ENCODE measurements at regions not wholly inside any gene's neighbourhood (a gene's known extent, or its start where the extent isn't known, plus 50 kb on each side); places are given as distances from the start of the nearest gene placed in this dataset.

DNA sequence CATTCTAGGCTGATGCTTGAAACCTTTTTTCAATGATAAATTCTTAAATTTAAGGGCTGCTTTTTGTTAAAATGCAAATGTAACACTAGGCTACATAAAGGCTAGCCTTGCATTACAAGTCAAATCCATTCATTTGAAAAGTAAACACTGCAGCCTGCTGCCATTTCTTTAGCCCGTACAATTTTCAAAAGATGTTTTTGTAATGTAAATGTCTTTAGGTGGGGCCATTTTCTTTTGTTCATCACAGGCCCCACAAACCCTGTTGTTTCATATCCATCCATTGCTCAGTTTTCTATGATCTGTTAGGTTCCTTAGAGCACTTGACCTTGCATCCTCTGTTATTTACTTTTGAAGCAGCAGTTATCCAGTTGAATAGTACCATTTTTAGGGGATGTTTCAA lies 296.2 kb upstream of the AMOT start:
- TF ChIP-seq, protein P1, sequence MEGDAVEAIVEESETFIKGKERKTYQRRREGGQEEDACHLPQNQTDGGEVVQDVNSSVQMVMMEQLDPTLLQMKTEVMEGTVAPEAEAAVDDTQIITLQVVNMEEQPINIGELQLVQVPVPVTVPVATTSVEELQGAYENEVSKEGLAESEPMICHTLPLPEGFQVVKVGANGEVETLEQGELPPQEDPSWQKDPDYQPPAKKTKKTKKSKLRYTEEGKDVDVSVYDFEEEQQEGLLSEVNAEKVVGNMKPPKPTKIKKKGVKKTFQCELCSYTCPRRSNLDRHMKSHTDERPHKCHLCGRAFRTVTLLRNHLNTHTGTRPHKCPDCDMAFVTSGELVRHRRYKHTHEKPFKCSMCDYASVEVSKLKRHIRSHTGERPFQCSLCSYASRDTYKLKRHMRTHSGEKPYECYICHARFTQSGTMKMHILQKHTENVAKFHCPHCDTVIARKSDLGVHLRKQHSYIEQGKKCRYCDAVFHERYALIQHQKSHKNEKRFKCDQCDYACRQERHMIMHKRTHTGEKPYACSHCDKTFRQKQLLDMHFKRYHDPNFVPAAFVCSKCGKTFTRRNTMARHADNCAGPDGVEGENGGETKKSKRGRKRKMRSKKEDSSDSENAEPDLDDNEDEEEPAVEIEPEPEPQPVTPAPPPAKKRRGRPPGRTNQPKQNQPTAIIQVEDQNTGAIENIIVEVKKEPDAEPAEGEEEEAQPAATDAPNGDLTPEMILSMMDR (IDR thresholded peaks at IDR 0.05) = no peak
- no peaks in the 10 kb centered on the region for H3K4me1 Mint-ChIP-seq
- ChIA-PET POLR2A (no interaction called here), CTCF (no interaction called here)
- no peak overlapping the region for H3K4me3 Mint-ChIP-seq
- no peak for DNase-seq
- H3K36me3 Mint-ChIP-seq (ENCODE audit: low read depth) = no peaks in the 10 kb centered on the region
- no peak for ATAC-seq (ENCODE audit: low read depth)
- H3K27me3 Mint-ChIP-seq = no peaks in the 10 kb centered on the region
- no peak overlapping the region for H3K27ac Mint-ChIP-seq
- intact Hi-C loops (cut with micrococcal nuclease) = no loop called here
- peaks cover 2% of the 10 kb centered on the region for H3K9me3 Mint-ChIP-seq

- ChIA-PET POLR2A (no interaction called here), CTCF (no interaction called here)
- H3K27me3 Mint-ChIP-seq = no peaks in the 10 kb centered on the region
- intact Hi-C loops (cut with micrococcal nuclease) = no loop called here
- ATAC-seq (ENCODE audit: low read depth) = no peak
- no peak overlapping the region for H3K4me3 Mint-ChIP-seq
- no peaks in the 10 kb centered on the region for H3K36me3 Mint-ChIP-seq (ENCODE audit: low read depth)
- no peak overlapping the region for H3K27ac Mint-ChIP-seq
- H3K9me3 Mint-ChIP-seq = peaks cover 2% of the 10 kb centered on the region
- TF ChIP-seq, protein P1 (IDR thresholded peaks at IDR 0.05) = no peak
- H3K4me1 Mint-ChIP-seq = no peaks in the 10 kb centered on the region
- no peak for DNase-seq
These were observed 292.7 kb upstream of the AMOT start for GRCh38 chrX:113133316-113133715.

DNA sequence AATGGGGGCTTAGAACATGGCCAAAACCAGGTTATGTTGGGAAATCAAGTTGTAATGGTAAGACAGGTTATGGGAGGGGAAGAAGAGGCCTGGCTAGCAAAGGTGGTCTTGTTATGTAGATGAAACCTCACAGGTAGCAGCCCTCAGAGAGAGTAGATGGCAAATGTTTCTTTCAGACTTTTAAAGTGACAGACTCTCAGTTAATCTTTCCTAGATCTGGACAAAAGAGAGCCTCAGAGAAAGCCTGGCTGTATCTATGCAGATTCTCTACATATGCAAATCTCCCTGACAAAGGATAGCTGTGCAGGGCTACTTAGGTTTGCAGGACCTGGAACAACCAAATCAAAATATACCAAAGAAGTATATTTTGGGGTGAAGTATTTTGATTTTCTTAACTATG lies 284.1 kb upstream of the AMOT start:
- H3K27me3 Mint-ChIP-seq = no peaks in the 10 kb centered on the region
- no peak for ATAC-seq (ENCODE audit: low read depth)
- H3K4me1 Mint-ChIP-seq = no peaks in the 10 kb centered on the region
- H3K36me3 Mint-ChIP-seq (ENCODE audit: low read depth) = no peaks in the 10 kb centered on the region
- H3K4me3 Mint-ChIP-seq = no peak overlapping the region
- ChIA-PET CTCF (no interaction called here), POLR2A (no interaction called here)
- H3K27ac Mint-ChIP-seq = no peak overlapping the region
- intact Hi-C loops (cut with micrococcal nuclease) = no loop called here
- TF ChIP-seq, protein P1 (IDR thresholded peaks at IDR 0.05) = no peak
- no peak for DNase-seq
- no peaks in the 10 kb centered on the region for H3K9me3 Mint-ChIP-seq

DNA sequence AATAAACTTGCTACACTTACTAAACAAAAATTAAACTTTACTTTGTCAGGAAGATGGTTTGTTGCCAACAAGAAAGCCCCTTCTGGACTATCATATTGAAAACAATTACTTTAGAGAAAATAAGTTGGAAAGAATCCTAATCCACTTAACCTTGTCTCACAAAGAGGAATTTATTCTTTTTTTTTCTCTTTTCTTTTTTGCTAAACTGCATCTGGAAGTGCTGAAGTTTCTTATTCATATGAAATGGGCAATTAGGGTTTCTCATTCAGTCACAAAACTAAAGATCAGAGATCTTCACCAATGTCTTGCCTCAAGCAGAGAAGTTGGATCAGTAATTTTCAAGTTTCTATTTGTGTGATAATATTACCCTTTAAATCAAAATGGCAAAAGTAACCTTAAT lies 234.9 kb upstream of the AMOT start:
- CTCF ChIA-PET = no interaction called here
- Mint-ChIP-seq H3K27ac (no peak overlapping the region), H3K4me1 (no peaks in the 10 kb centered on the region), H3K9me3 (no peaks in the 10 kb centered on the region), H3K4me3 (no peak overlapping the region), H3K27me3 (no peaks in the 10 kb centered on the region), H3K36me3 (ENCODE audit: low read depth) (no peaks in the 10 kb centered on the region)
- TF ChIP-seq, protein P1 (IDR thresholded peaks at IDR 0.05) = no peak
- intact Hi-C loops (cut with micrococcal nuclease) = no loop called here
- POLR2A ChIA-PET = no interaction called here
- no peak for ATAC-seq (ENCODE audit: low read depth)
- no peak for DNase-seq

GRCh38 chrX:113059714-113060113 lies 219.1 kb upstream of the AMOT start:
- TF ChIP-seq, protein P1 (IDR thresholded peaks at IDR 0.05) = no peak
- DNase-seq (no peak), ATAC-seq (ENCODE audit: low read depth) (no peak)
- intact Hi-C loops (cut with micrococcal nuclease) = no loop called here
- Mint-ChIP-seq H3K27me3 (no peaks in the 10 kb centered on the region), H3K4me1 (no peaks in the 10 kb centered on the region), H3K36me3 (ENCODE audit: low read depth) (no peaks in the 10 kb centered on the region), H3K9me3 (no peaks in the 10 kb centered on the region), H3K4me3 (no peak overlapping the region), H3K27ac (no peak overlapping the region)
- POLR2A ChIA-PET = no interaction called here
- CTCF ChIA-PET = no interaction called here
